GM23338 (cell line): ENCODE measurements at regions not wholly inside any gene's neighbourhood (a gene's known extent, or its start where the extent isn't known, plus 50 kb on each side); places are given as distances from the start of the nearest gene placed in this dataset.

ENCODE experiments used
- ATAC-seq: fragments of 200-7000 bp; cut with Tn5 transposase; 3 replicates; pipeline ENCODE4 v1.9.1; 2020
- DNase-seq: peaks from one replicate; pipeline ENCODE4 v3.0.0-alpha.2; 2015; ENCODE audit warnings: low spot score
- H2AFZ ChIP-seq: fragments of 200-600 bp; sonication (generic); 2 replicates; pipeline ENCODE4 v1.8.0; 2016; ENCODE audit warnings: antibody characterized with exemption, mild to moderate bottlenecking, moderate library complexity
- H3F3A ChIP-seq: fragments of 200-600 bp; sonication (generic); replicated peaks from 2 replicates; pipeline ENCODE4 v1.8.0; 2017; ENCODE audit warnings: antibody characterized with exemption, mixed run types, low read depth
- H3K27ac ChIP-seq: fragments of 200-600 bp; sonication (generic); 2 replicates; pipeline ENCODE4 v1.6.1; 2016; ENCODE audit warnings: low read depth
- H3K27me3 ChIP-seq: fragments of 200-600 bp; sonication (generic); 2 replicates; pipeline ENCODE4 v1.8.0; 2016; ENCODE audit warnings: mild to moderate bottlenecking, mixed run types, moderate library complexity; ENCODE audit not compliant: insufficient read depth
- H3K36me3 ChIP-seq: fragments of 200-600 bp; sonication (generic); 2 replicates; pipeline ENCODE4 v1.8.0; 2016; ENCODE audit warnings: mild to moderate bottlenecking; ENCODE audit not compliant: insufficient read depth
- H3K4me1 ChIP-seq: fragments of 200-600 bp; sonication (generic); 2 replicates; pipeline ENCODE4 v1.8.0; 2016; ENCODE audit warnings: mild to moderate bottlenecking, moderate library complexity; ENCODE audit not compliant: insufficient read depth
- H3K4me2 ChIP-seq: fragments of 200-600 bp; sonication (generic); 2 replicates; pipeline ENCODE4 v1.7.1; 2017; ENCODE audit warnings: mixed run types
- H3K4me3 ChIP-seq: fragments of 200-600 bp; sonication (generic); 2 replicates; pipeline ENCODE4 v1.6.1; 2016; ENCODE audit warnings: mixed run types
- H3K79me2 ChIP-seq: fragments of 200-600 bp; sonication (generic); replicated peaks from 2 replicates; pipeline ENCODE4 v1.8.0; 2017; ENCODE audit warnings: mild to moderate bottlenecking; ENCODE audit not compliant: insufficient read depth
- H3K9me2 ChIP-seq: fragments of 200-600 bp; sonication (generic); 2 replicates; pipeline ENCODE4 v1.8.0; 2017; ENCODE audit not compliant: insufficient read depth
- H4K20me1 ChIP-seq: fragments of 200-600 bp; sonication (generic); replicated peaks from 2 replicates; pipeline ENCODE4 v1.8.0; 2017; ENCODE audit warnings: mild to moderate bottlenecking; ENCODE audit not compliant: insufficient read depth
- H3K27ac Mint-ChIP-seq: 2 replicates; pipeline ENCODE4 v1.8.0; 2020; ENCODE audit warnings: inconsistent platforms, mild to moderate bottlenecking, moderate library complexity, mixed read lengths
- H3K27me3 Mint-ChIP-seq: 3 replicates; pipeline ENCODE4 v1.8.0; 2022; ENCODE audit warnings: low read depth, mild to moderate bottlenecking, moderate library complexity, mixed read lengths, inconsistent platforms; ENCODE audit not compliant: insufficient read depth, poor library complexity
- H3K36me3 Mint-ChIP-seq: 3 replicates; pipeline ENCODE4 v1.8.0; 2021; ENCODE audit warnings: low read depth, mild to moderate bottlenecking, inconsistent platforms, moderate library complexity, mixed read lengths
- H3K4me1 Mint-ChIP-seq: 3 replicates; pipeline ENCODE4 v1.8.0; 2020; ENCODE audit warnings: mild to moderate bottlenecking, inconsistent platforms, mixed read lengths
- H3K4me3 Mint-ChIP-seq: 3 replicates; pipeline ENCODE4 v1.8.0; 2021; ENCODE audit warnings: moderate library complexity, mild to moderate bottlenecking, inconsistent platforms, mixed read lengths
- H3K9me3 Mint-ChIP-seq: 3 replicates; pipeline ENCODE4 v1.8.0; 2020; ENCODE audit warnings: moderate library complexity, mild to moderate bottlenecking, inconsistent platforms, mixed read lengths
- CREB1 ChIP-seq: fragments of 250-450 bp; sonication (Bioruptor Pico); IDR thresholded peaks from 2 replicates; pipeline ENCODE4 v1.5.0; 2020; ENCODE audit warnings: low read depth, mild to moderate bottlenecking, moderate library complexity
- CTCF ChIP-seq, 2 experiments: fragments of 200-600 bp in 1 of 2; sonication (generic) in 1 of 2; conservative IDR thresholded peaks; 2 replicates each; pipeline versions ENCODE4 v1.5.1 to v1.6.1; 2016 to 2017; ENCODE audit warnings: antibody characterized with exemption in 2 of 2, low read depth in 2 of 2, mild to moderate bottlenecking in 2 of 2, moderate library complexity in 1 of 2
- EZH2 ChIP-seq: fragments of 200-600 bp; sonication (generic); IDR thresholded peaks from one replicate; pipeline ENCODE4 v1.8.0; 2017; ENCODE audit warnings: antibody characterized with exemption, mild to moderate bottlenecking, low read depth; ENCODE audit not compliant: unreplicated experiment
- EZH2phosphoT487 ChIP-seq: fragments of 200-600 bp; sonication (generic); IDR thresholded peaks from one replicate; pipeline ENCODE4 v1.8.1; 2018; ENCODE audit warnings: antibody characterized with exemption; ENCODE audit not compliant: unreplicated experiment
- JUNB ChIP-seq: IDR thresholded peaks from one replicate; pipeline ENCODE4 v1.6.1; 2016; ENCODE audit warnings: antibody characterized with exemption; ENCODE audit not compliant: unreplicated experiment
- NANOG ChIP-seq: IDR thresholded peaks from 2 replicates; pipeline ENCODE4 v1.6.1; 2016; ENCODE audit warnings: antibody characterized with exemption, borderline replicate concordance
- POLR2AphosphoS5 ChIP-seq: IDR thresholded peaks from 2 replicates; pipeline ENCODE4 v1.6.1; 2016; ENCODE audit warnings: antibody characterized with exemption, low read depth
- REST ChIP-seq: IDR thresholded peaks from one replicate; pipeline ENCODE4 v1.6.1; 2018; ENCODE audit warnings: antibody characterized with exemption; ENCODE audit not compliant: unreplicated experiment
- STAT1 ChIP-seq: IDR thresholded peaks from one replicate; pipeline ENCODE4 v1.6.1; 2016; ENCODE audit warnings: antibody characterized with exemption; ENCODE audit not compliant: unreplicated experiment
- ZNF331 ChIP-seq: fragments of 250-450 bp; sonication (Bioruptor Pico); IDR thresholded peaks from 2 replicates; pipeline ENCODE4 v1.5.0; 2020; ENCODE audit warnings: low read depth, mild to moderate bottlenecking, moderate library complexity

- no peak for TF ChIP-seq CTCF (conservative IDR thresholded peaks at IDR 0.05; ENCODE audit: low read depth in 2 of 2)
- TF ChIP-seq EZH2phosphoT487 = no peak
These were observed 188.6 kb upstream of the SOX5 start (continued) for GRCh38 chr12:24138041-24138440.

- H3K27ac Mint-ChIP-seq = no peak overlapping the region; the same call in 1 of the 2 replicates
- Histone ChIP-seq H3K9me2 (no peaks in the 10 kb centered on the region), H3F3A (no peaks in the 10 kb centered on the region), H3K27me3 (no peaks in the 10 kb centered on the region), H3K79me2 (no peaks in the 10 kb centered on the region), H2AFZ (no peak overlapping the region), H3K4me2 (no peak overlapping the region), H4K20me1 (no peaks in the 10 kb centered on the region), H3K36me3 (no peaks in the 10 kb centered on the region), H3K27ac (no peak overlapping the region), H3K4me3 (no peak overlapping the region), H3K4me1 (peaks cover 18% of the 10 kb centered on the region)
- H3K36me3 Mint-ChIP-seq = no peaks in the 10 kb centered on the region
- no peak overlapping the region for H3K4me3 Mint-ChIP-seq
- peaks cover 35% of the 10 kb centered on the region for H3K4me1 Mint-ChIP-seq
- no peaks in the 10 kb centered on the region for H3K27me3 Mint-ChIP-seq
- DNase-seq = no peak
- ATAC-seq = no peak
- H3K9me3 Mint-ChIP-seq = no peaks in the 10 kb centered on the region
- TF ChIP-seq STAT1 = no peak
- no peak for TF ChIP-seq CREB1 (CRISPR knock-in tag)
- TF ChIP-seq EZH2 = no peak
- no peak for TF ChIP-seq REST
- TF ChIP-seq ZNF331 (CRISPR knock-in tag) = no peak
- TF ChIP-seq NANOG = no peak
- no peak for TF ChIP-seq EZH2phosphoT487
- TF ChIP-seq POLR2AphosphoS5 = no peak
- TF ChIP-seq JUNB = no peak
These were observed 185.8 kb upstream of the SOX5 start for GRCh38 chr12:24135158-24135850.
